ENCODE measurements at regions not wholly inside any gene's neighbourhood (a gene's known extent, or its start where the extent isn't known, plus 50 kb on each side); places are given as distances from the start of the nearest gene placed in this dataset.

- no peaks in the 10 kb centered on the region for H3K9me3 ChIP-seq (ENCODE audit: control extremely low read depth in 1 of 5, control insufficient read depth in 4 of 5, insufficient read depth in 2 of 5, low read depth in 1 of 5, low read length in 4 of 5)
- POLR2A ChIA-PET, result no interaction called here
- DNase-seq, result peak in 1 of 3 donors; percentile 6
- no peaks in the 10 kb centered on the region for H3K4me1 ChIP-seq (ENCODE audit: control extremely low read depth in 1 of 4, control insufficient read depth in 4 of 4, insufficient read depth in 4 of 4, low read length in 3 of 4)
- H3K27me3 ChIP-seq (replicated peaks in 2 of 5; ENCODE audit: control insufficient read depth in 4 of 5, insufficient read depth in 5 of 5, low read length in 4 of 5), result no peaks in the 10 kb centered on the region
- WGBS (ENCODE audit: insufficient coverage), result no CpG with 5 or more reads among the region's 2 CpGs
- no peaks in the 10 kb centered on the region for H3K36me3 ChIP-seq (ENCODE audit: control insufficient read depth in 4 of 4, insufficient read depth in 4 of 4, low read length in 3 of 4)
- CTCF ChIA-PET, result no interaction called here
- H3K4me3 ChIP-seq (ENCODE audit: control insufficient read depth in 1 of 7, extremely low read depth in 1 of 7, insufficient read depth in 4 of 7, low read depth in 2 of 7, low read length in 6 of 7), result no peak overlapping the region
- no peak overlapping the region for H3K27ac ChIP-seq (ENCODE audit: insufficient read depth in 1 of 2, low read depth in 1 of 2, low read length in 2 of 2, poor library complexity in 1 of 2, severe bottlenecking in 2 of 2)
Measured at GRCh38 chr4:164512124-164512523, 241.8 kb upstream of the SMIM31 start.

- Histone ChIP-seq H3K4me1 (ENCODE audit: control extremely low read depth in 1 of 4, control insufficient read depth in 4 of 4, insufficient read depth in 4 of 4, low read length in 3 of 4) (no peaks in the 10 kb centered on the region), H3K27me3 (replicated peaks in 2 of 5; ENCODE audit: control insufficient read depth in 4 of 5, insufficient read depth in 5 of 5, low read length in 4 of 5) (no peaks in the 10 kb centered on the region), H3K36me3 (ENCODE audit: control insufficient read depth in 4 of 4, insufficient read depth in 4 of 4, low read length in 3 of 4) (no peaks in the 10 kb centered on the region), H3K4me3 (ENCODE audit: control insufficient read depth in 1 of 7, extremely low read depth in 1 of 7, insufficient read depth in 4 of 7, low read depth in 2 of 7, low read length in 6 of 7) (no peak overlapping the region), H3K9me3 (ENCODE audit: control extremely low read depth in 1 of 5, control insufficient read depth in 4 of 5, insufficient read depth in 2 of 5, low read depth in 1 of 5, low read length in 4 of 5) (no peaks in the 10 kb centered on the region), H3K27ac (ENCODE audit: insufficient read depth in 1 of 2, low read depth in 1 of 2, low read length in 2 of 2, poor library complexity in 1 of 2, severe bottlenecking in 2 of 2) (no peak overlapping the region)
- ChIA-PET POLR2A (no interaction called here), CTCF (no interaction called here)
- no peak for DNase-seq
Measured at GRCh38 chr4:164514765-164515164, 239.2 kb upstream of the SMIM31 start.

- DNase-seq, result no peak
- 46% methylated on average over 2 of the region's 4 CpGs for WGBS (ENCODE audit: insufficient coverage)
- Histone ChIP-seq H3K4me3 (ENCODE audit: control insufficient read depth in 1 of 7, extremely low read depth in 1 of 7, insufficient read depth in 4 of 7, low read depth in 2 of 7, low read length in 6 of 7) (no peak overlapping the region), H3K9me3 (ENCODE audit: control extremely low read depth in 1 of 5, control insufficient read depth in 4 of 5, insufficient read depth in 2 of 5, low read depth in 1 of 5, low read length in 4 of 5) (no peaks in the 10 kb centered on the region), H3K36me3 (ENCODE audit: control insufficient read depth in 4 of 4, insufficient read depth in 4 of 4, low read length in 3 of 4) (no peaks in the 10 kb centered on the region), H3K27ac (ENCODE audit: insufficient read depth in 1 of 2, low read depth in 1 of 2, low read length in 2 of 2, poor library complexity in 1 of 2, severe bottlenecking in 2 of 2) (no peak overlapping the region), H3K4me1 (ENCODE audit: control extremely low read depth in 1 of 4, control insufficient read depth in 4 of 4, insufficient read depth in 4 of 4, low read length in 3 of 4) (no peaks in the 10 kb centered on the region), H3K27me3 (replicated peaks in 2 of 5; ENCODE audit: control insufficient read depth in 4 of 5, insufficient read depth in 5 of 5, low read length in 4 of 5) (no peaks in the 10 kb centered on the region)
- ChIA-PET CTCF (no interaction called here), POLR2A (no interaction called here)
Measured at GRCh38 chr4:164524789-164525188, 229.1 kb upstream of the SMIM31 start.

- CTCF ChIA-PET, result no interaction called here
- WGBS (ENCODE audit: insufficient coverage), result 86% methylated on average over 2 of the region's 4 CpGs
- H3K36me3 ChIP-seq (ENCODE audit: control insufficient read depth in 4 of 4, insufficient read depth in 4 of 4, low read length in 3 of 4), result no peaks in the 10 kb centered on the region
- POLR2A ChIA-PET, result no interaction called here
- no peaks in the 10 kb centered on the region for H3K27me3 ChIP-seq (replicated peaks in 2 of 5; ENCODE audit: control insufficient read depth in 4 of 5, insufficient read depth in 5 of 5, low read length in 4 of 5)
- no peak overlapping the region for H3K4me3 ChIP-seq (ENCODE audit: control insufficient read depth in 1 of 7, extremely low read depth in 1 of 7, insufficient read depth in 4 of 7, low read depth in 2 of 7, low read length in 6 of 7)
- no peaks in the 10 kb centered on the region for H3K4me1 ChIP-seq (ENCODE audit: control extremely low read depth in 1 of 4, control insufficient read depth in 4 of 4, insufficient read depth in 4 of 4, low read length in 3 of 4)
- H3K27ac ChIP-seq (ENCODE audit: insufficient read depth in 1 of 2, low read depth in 1 of 2, low read length in 2 of 2, poor library complexity in 1 of 2, severe bottlenecking in 2 of 2), result no peak overlapping the region
- H3K9me3 ChIP-seq (ENCODE audit: control extremely low read depth in 1 of 5, control insufficient read depth in 4 of 5, insufficient read depth in 2 of 5, low read depth in 1 of 5, low read length in 4 of 5), result no peaks in the 10 kb centered on the region
- DNase-seq, result no peak
Measured at GRCh38 chr4:164526933-164527583, 226.9 kb upstream of the SMIM31 start.

- ChIA-PET POLR2A (no interaction called here), CTCF (no interaction called here)
- Histone ChIP-seq H3K27me3 (replicated peaks in 2 of 5; ENCODE audit: control insufficient read depth in 4 of 5, insufficient read depth in 5 of 5, low read length in 4 of 5) (no peaks in the 10 kb centered on the region), H3K27ac (ENCODE audit: insufficient read depth in 1 of 2, low read depth in 1 of 2, low read length in 2 of 2, poor library complexity in 1 of 2, severe bottlenecking in 2 of 2) (no peak overlapping the region), H3K4me1 (ENCODE audit: control extremely low read depth in 1 of 4, control insufficient read depth in 4 of 4, insufficient read depth in 4 of 4, low read length in 3 of 4) (no peaks in the 10 kb centered on the region), H3K4me3 (ENCODE audit: control insufficient read depth in 1 of 7, extremely low read depth in 1 of 7, insufficient read depth in 4 of 7, low read depth in 2 of 7, low read length in 6 of 7) (no peak overlapping the region), H3K9me3 (ENCODE audit: control extremely low read depth in 1 of 5, control insufficient read depth in 4 of 5, insufficient read depth in 2 of 5, low read depth in 1 of 5, low read length in 4 of 5) (no peaks in the 10 kb centered on the region), H3K36me3 (ENCODE audit: control insufficient read depth in 4 of 4, insufficient read depth in 4 of 4, low read length in 3 of 4) (no peaks in the 10 kb centered on the region)
- DNase-seq, result no peak
- 83% methylated on average over 1 of the region's 2 CpGs for WGBS (ENCODE audit: insufficient coverage)
Measured at GRCh38 chr4:164529058-164529457, 224.9 kb upstream of the SMIM31 start.

GRCh38 chr4:164529486-164529885, 224.4 kb upstream of the SMIM31 start:
- CTCF ChIA-PET, result no interaction called here
- 100% methylated on average over 2 of the region's 5 CpGs for WGBS (ENCODE audit: insufficient coverage)
- POLR2A ChIA-PET, result no interaction called here

GRCh38 chr4:164531336-164531735, 222.6 kb upstream of the SMIM31 start:
- Histone ChIP-seq H3K4me3 (ENCODE audit: control insufficient read depth in 1 of 7, extremely low read depth in 1 of 7, insufficient read depth in 4 of 7, low read depth in 2 of 7, low read length in 6 of 7) (no peak overlapping the region), H3K27ac (ENCODE audit: insufficient read depth in 1 of 2, low read depth in 1 of 2, low read length in 2 of 2, poor library complexity in 1 of 2, severe bottlenecking in 2 of 2) (no peak overlapping the region), H3K4me1 (ENCODE audit: control extremely low read depth in 1 of 4, control insufficient read depth in 4 of 4, insufficient read depth in 4 of 4, low read length in 3 of 4) (no peaks in the 10 kb centered on the region), H3K36me3 (ENCODE audit: control insufficient read depth in 4 of 4, insufficient read depth in 4 of 4, low read length in 3 of 4) (no peaks in the 10 kb centered on the region), H3K27me3 (replicated peaks in 2 of 5; ENCODE audit: control insufficient read depth in 4 of 5, insufficient read depth in 5 of 5, low read length in 4 of 5) (no peaks in the 10 kb centered on the region), H3K9me3 (ENCODE audit: control extremely low read depth in 1 of 5, control insufficient read depth in 4 of 5, insufficient read depth in 2 of 5, low read depth in 1 of 5, low read length in 4 of 5) (no peaks in the 10 kb centered on the region)
- 87% methylated on average over 3 of the region's 4 CpGs for WGBS (ENCODE audit: insufficient coverage)
- DNase-seq, result no peak
- ChIA-PET POLR2A (no interaction called here), CTCF (no interaction called here)

More at GRCh38 chr4:164529486-164529885, 224.4 kb upstream of the SMIM31 start:
- Histone ChIP-seq H3K36me3 (ENCODE audit: control insufficient read depth in 4 of 4, insufficient read depth in 4 of 4, low read length in 3 of 4) (no peaks in the 10 kb centered on the region), H3K9me3 (ENCODE audit: control extremely low read depth in 1 of 5, control insufficient read depth in 4 of 5, insufficient read depth in 2 of 5, low read depth in 1 of 5, low read length in 4 of 5) (no peaks in the 10 kb centered on the region), H3K4me1 (ENCODE audit: control extremely low read depth in 1 of 4, control insufficient read depth in 4 of 4, insufficient read depth in 4 of 4, low read length in 3 of 4) (no peaks in the 10 kb centered on the region), H3K4me3 (ENCODE audit: control insufficient read depth in 1 of 7, extremely low read depth in 1 of 7, insufficient read depth in 4 of 7, low read depth in 2 of 7, low read length in 6 of 7) (no peak overlapping the region), H3K27me3 (replicated peaks in 2 of 5; ENCODE audit: control insufficient read depth in 4 of 5, insufficient read depth in 5 of 5, low read length in 4 of 5) (no peaks in the 10 kb centered on the region), H3K27ac (ENCODE audit: insufficient read depth in 1 of 2, low read depth in 1 of 2, low read length in 2 of 2, poor library complexity in 1 of 2, severe bottlenecking in 2 of 2) (no peak overlapping the region)
- no peak for DNase-seq

Data from common myeloid progenitor, CD34-positive (primary cell).